Stimulated activated memory B cell treated with anti-CD40 and anti-IgM and Interleukin-4, amounts not matched to agents 10 μg/mL and 1 μg/mL and 100 μg/mL, for 72 hours (primary cell): ENCODE measurements at regions not wholly inside any gene's neighbourhood (a gene's known extent, or its start where the extent isn't known, plus 50 kb on each side); places are given as distances from the start of the nearest gene placed in this dataset.
A peak's percentile ranks its signal among the peaks of the same experiment; 100 is the strongest.
"Not testable (repeated sequence)": the region's sequence is repeated elsewhere in the genome, so short reads cannot be mapped to it uniquely, and the experiment has no call there.

ENCODE experiments used
- ATAC-seq: fragments of 150-1000 bp; cut with Tn5 transposase; 2 replicates; pipeline ENCODE4 v1.10.0; 2021
- H3K27ac Mint-ChIP-seq: one replicate; pipeline ENCODE4 v1.8.0; 2022; ENCODE audit warnings: mild to moderate bottlenecking, mixed read lengths
- H3K27me3 Mint-ChIP-seq: one replicate; pipeline ENCODE4 v1.8.0; 2022; ENCODE audit warnings: mixed read lengths
- H3K36me3 Mint-ChIP-seq: one replicate; pipeline ENCODE4 v1.8.0; 2022; ENCODE audit warnings: mixed read lengths
- H3K4me1 Mint-ChIP-seq: one replicate; pipeline ENCODE4 v1.8.0; 2022; ENCODE audit warnings: mixed read lengths
- H3K4me3 Mint-ChIP-seq: one replicate; pipeline ENCODE4 v1.8.0; 2022; ENCODE audit warnings: mild to moderate bottlenecking, moderate library complexity, mixed read lengths
- H3K9me3 Mint-ChIP-seq: one replicate; pipeline ENCODE4 v1.8.0; 2022; ENCODE audit warnings: mixed read lengths

DNA sequence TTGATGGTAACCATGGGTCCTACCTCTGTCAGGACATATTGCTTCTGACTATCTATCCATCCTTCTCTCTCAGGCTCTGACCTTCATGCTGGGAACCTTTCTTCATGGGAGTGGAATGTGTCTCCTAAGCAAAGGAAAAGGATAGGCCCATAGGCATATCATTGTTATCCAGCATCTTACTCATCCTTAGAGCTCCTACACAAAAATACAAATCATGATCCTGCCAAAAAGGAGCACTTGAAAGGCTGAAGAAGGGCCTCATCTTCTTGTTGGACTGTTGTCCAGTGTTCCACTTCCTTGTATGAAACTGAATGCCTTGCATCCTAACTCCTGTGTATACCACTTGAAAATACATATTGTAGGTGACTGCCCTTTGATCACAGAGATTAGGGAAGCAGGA is 96.1 kb upstream of the SOX2 start:
- Mint-ChIP-seq H3K27ac (no peak overlapping the region), H3K9me3 (no peaks in the 10 kb centered on the region), H3K36me3 (no peaks in the 10 kb centered on the region), H3K27me3 (no peaks in the 10 kb centered on the region), H3K4me1 (no peaks in the 10 kb centered on the region), H3K4me3 (no peak overlapping the region)
- no peak for ATAC-seq

DNA sequence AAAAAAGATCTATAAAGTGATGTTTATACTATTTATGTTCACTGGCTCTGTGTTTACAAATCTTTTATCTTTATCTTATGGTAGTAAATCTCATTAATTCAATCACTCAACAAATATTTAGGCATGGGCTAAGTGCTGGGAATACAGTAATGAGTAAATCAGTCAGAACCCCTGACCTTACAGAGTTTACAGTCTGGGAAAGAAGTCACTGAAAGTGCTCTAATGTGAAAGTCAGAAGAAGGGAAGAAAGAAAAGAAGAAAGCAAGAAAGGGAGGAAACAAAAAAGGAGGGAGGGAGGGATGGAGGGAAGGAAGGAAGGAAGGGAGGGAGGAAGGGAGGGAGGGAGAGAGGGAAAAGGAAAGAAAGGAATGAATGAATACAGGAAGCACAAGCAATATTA is 96.8 kb upstream of the SOX2 start:
- H3K27me3 Mint-ChIP-seq = no peaks in the 10 kb centered on the region
- no peaks in the 10 kb centered on the region for H3K36me3 Mint-ChIP-seq
- H3K9me3 Mint-ChIP-seq = no peaks in the 10 kb centered on the region

DNA sequence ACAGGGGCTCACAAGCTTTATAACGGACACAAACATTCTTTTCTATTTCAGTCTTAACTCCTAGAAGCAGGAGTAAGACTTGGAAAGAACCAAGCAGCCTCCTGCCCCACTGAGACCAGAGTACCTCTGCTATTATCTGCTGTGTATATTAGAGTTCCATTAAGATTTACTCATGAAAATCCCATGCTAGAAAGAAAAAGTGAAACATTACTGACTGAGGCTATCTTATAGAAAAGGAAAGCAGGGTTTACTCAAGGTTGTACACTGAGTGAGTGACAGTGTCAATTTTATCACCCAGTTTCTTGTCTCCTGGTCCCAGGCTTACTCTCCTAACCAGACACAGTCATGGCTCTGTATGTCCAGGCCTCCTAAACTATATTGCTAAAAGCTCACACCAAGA is 97.9 kb upstream of the SOX2 start:
- H3K9me3 Mint-ChIP-seq = no peaks in the 10 kb centered on the region
- H3K27ac Mint-ChIP-seq = no peak overlapping the region
- H3K4me1 Mint-ChIP-seq = no peaks in the 10 kb centered on the region
- H3K4me3 Mint-ChIP-seq = no peak overlapping the region
- H3K36me3 Mint-ChIP-seq = no peaks in the 10 kb centered on the region
- no peaks in the 10 kb centered on the region for H3K27me3 Mint-ChIP-seq
- ATAC-seq = no peak

More for the DNA sequence above, 96.8 kb upstream of the SOX2 start:
- H3K27ac Mint-ChIP-seq = no peak overlapping the region
- no peaks in the 10 kb centered on the region for H3K4me1 Mint-ChIP-seq
- ATAC-seq = no peak
- no peak overlapping the region for H3K4me3 Mint-ChIP-seq

- no peaks in the 10 kb centered on the region for H3K4me1 Mint-ChIP-seq
- H3K27me3 Mint-ChIP-seq = no peaks in the 10 kb centered on the region
- no peak for ATAC-seq
- no peak overlapping the region for H3K27ac Mint-ChIP-seq
- H3K36me3 Mint-ChIP-seq = no peaks in the 10 kb centered on the region
- H3K9me3 Mint-ChIP-seq = no peaks in the 10 kb centered on the region
- H3K4me3 Mint-ChIP-seq = no peak overlapping the region
Measured at GRCh38 chr3:181613191-181613590, 98.5 kb upstream of the SOX2 start.

DNA sequence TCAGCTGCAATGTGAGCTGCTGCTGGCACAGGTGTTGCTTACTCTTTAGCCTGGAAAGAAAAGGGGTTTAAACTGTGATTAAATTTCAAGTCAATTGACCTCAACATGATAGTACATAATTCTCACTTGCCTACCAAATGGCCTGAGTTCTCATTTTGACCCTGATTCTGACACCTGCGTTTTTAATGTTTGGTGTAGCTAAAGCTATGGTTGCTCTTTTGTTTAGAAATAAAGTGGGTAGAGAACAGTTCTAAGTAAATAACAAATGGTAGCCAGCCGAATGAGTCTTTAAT is 100.8 kb upstream of the SOX2 start:
- H3K4me3 Mint-ChIP-seq = no peak overlapping the region
- H3K27me3 Mint-ChIP-seq = no peaks in the 10 kb centered on the region
- H3K36me3 Mint-ChIP-seq = no peaks in the 10 kb centered on the region
- ATAC-seq = no peak
- no peak overlapping the region for H3K27ac Mint-ChIP-seq
- H3K4me1 Mint-ChIP-seq = no peaks in the 10 kb centered on the region
- H3K9me3 Mint-ChIP-seq = no peaks in the 10 kb centered on the region

- no peak overlapping the region for H3K27ac Mint-ChIP-seq
- no peaks in the 10 kb centered on the region for H3K9me3 Mint-ChIP-seq
- no peaks in the 10 kb centered on the region for H3K4me1 Mint-ChIP-seq
- no peaks in the 10 kb centered on the region for H3K27me3 Mint-ChIP-seq
- ATAC-seq = peak; percentile 41
- H3K36me3 Mint-ChIP-seq = no peaks in the 10 kb centered on the region
- H3K4me3 Mint-ChIP-seq = no peak overlapping the region
Measured at GRCh38 chr3:181610083-181610972, 101.4 kb upstream of the SOX2 start.

DNA sequence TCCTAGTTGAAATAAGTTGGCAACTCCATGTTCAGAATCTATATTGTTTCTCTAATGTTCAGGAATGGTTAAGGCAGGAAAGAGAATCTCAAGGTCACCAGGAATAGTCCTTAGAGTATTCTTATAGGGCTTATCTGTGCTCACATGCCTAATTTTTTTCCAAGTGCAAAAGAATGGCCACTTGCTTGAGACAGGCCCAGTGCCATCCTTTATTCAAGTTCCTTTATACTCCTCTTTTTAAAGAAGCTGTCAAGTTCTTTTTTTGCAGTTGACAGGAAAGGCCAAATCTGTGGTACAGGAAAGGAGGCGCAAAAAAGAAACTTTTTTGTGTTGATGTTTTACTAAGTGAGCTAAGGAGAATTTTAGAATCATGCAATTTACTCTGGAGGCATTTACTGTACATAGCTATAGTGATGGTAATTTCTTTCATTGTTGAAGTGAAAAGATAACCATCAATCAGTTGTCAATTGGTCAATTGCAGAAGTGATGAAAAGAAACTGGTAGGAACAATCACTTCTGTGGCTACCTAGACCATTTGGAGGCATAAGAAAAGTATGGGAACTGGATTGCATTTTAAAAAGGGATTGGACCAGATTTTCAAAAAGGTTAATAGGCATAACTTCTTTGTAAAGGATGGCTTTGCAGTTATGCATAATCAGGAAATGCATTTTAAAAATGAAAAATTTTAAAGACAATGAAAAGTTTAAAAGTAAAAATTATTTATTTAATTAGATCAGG is 102.5 kb upstream of the SOX2 start:
- Mint-ChIP-seq H3K27me3 (no peaks in the 10 kb centered on the region), H3K4me3 (no peak overlapping the region), H3K36me3 (no peaks in the 10 kb centered on the region), H3K27ac (no peak overlapping the region), H3K9me3 (no peaks in the 10 kb centered on the region), H3K4me1 (no peaks in the 10 kb centered on the region)
- no peak for ATAC-seq

GRCh38 chr3:181604267-181604666 is 107.5 kb upstream of the SOX2 start:
- Mint-ChIP-seq H3K27ac (no peak overlapping the region), H3K4me3 (no peak overlapping the region), H3K4me1 (no peaks in the 10 kb centered on the region), H3K36me3 (no peaks in the 10 kb centered on the region), H3K27me3 (no peaks in the 10 kb centered on the region), H3K9me3 (peaks cover 3% of the 10 kb centered on the region)
- ATAC-seq = no peak

- no peak for ATAC-seq
- no peaks in the 10 kb centered on the region for H3K27me3 Mint-ChIP-seq
- H3K4me1 Mint-ChIP-seq = no peaks in the 10 kb centered on the region
- H3K27ac Mint-ChIP-seq = no peak overlapping the region
- peaks cover 6% of the 10 kb centered on the region for H3K9me3 Mint-ChIP-seq
- H3K36me3 Mint-ChIP-seq = no peaks in the 10 kb centered on the region
- no peak overlapping the region for H3K4me3 Mint-ChIP-seq
Measured at GRCh38 chr3:181596126-181596525, 115.6 kb upstream of the SOX2 start.

DNA sequence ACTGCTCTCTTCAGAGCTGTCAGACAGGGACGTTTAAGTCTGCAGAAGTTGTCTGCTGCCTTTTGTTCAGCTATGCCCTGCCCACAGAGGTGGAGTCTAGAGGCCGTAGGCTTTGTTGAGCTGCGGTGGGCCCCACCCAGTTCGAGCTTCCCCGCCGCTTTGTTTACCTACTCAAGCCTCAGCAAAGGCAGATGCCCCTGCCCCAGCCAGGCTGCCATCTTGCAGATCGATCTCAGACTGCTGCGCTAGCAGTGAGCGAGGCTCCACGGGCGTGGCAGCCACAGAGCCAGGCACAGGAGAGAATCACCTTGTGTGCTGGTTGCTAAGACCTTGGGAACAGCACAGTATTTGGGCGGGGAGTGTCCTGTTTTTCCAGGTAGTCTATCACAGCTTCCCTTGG is 120.8 kb upstream of the SOX2 start:
- not testable (repeated sequence) for H3K4me1 Mint-ChIP-seq, H3K27me3 Mint-ChIP-seq, H3K27ac Mint-ChIP-seq, H3K4me3 Mint-ChIP-seq, ATAC-seq, H3K36me3 Mint-ChIP-seq
- H3K9me3 Mint-ChIP-seq = peaks cover 14% of the 10 kb centered on the region

DNA sequence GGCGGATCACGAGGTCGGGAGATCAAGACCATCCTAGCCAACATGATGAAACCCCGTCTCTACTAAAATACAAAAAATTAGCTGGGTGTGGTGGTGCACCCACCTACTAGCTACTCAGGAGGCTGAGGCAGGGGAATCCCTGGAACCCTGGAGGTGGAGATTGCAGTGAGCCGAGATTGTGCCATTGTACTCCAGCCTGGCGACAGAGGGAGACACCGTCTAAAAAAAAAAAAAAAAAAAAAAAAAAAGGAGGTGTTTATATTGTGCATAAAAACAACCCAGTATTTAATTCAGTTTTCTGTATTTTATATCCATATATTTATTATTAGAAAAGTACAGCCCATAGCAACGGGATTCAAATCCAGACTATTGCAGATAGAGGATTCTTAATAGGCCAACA is 129.1 kb upstream of the SOX2 start:
- H3K4me3 Mint-ChIP-seq = no peak overlapping the region
- no peak overlapping the region for H3K27ac Mint-ChIP-seq
- H3K36me3 Mint-ChIP-seq = no peaks in the 10 kb centered on the region
- H3K4me1 Mint-ChIP-seq = no peaks in the 10 kb centered on the region
- ATAC-seq = no peak
- H3K27me3 Mint-ChIP-seq = no peaks in the 10 kb centered on the region
- peaks cover 3% of the 10 kb centered on the region for H3K9me3 Mint-ChIP-seq

DNA sequence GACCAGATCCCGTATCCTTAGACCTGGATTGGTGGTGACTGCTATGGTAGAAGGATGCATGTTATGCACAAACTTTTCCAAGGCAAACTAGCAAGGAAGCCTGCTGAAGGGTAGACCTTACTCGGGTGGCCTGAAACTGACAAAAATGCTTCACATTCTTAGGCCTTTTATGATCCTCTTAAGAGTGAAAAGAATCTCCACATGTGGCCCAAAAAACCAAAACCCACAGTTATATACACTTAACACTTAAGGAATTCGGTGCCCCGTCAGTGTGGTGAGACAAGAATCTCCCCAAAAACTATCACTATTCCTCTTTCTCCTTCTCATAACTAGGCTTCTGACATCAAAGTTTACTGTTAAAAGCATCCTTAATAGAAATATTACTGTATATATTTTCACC is 130.1 kb upstream of the SOX2 start:
- Mint-ChIP-seq H3K36me3 (no peaks in the 10 kb centered on the region), H3K4me1 (no peaks in the 10 kb centered on the region), H3K27me3 (no peaks in the 10 kb centered on the region), H3K9me3 (peaks cover 3% of the 10 kb centered on the region), H3K4me3 (no peak overlapping the region), H3K27ac (no peak overlapping the region)
- no peak for ATAC-seq

- Mint-ChIP-seq H3K4me3 (no peak overlapping the region), H3K4me1 (no peaks in the 10 kb centered on the region), H3K9me3 (no peaks in the 10 kb centered on the region), H3K27me3 (no peaks in the 10 kb centered on the region), H3K36me3 (no peaks in the 10 kb centered on the region), H3K27ac (no peak overlapping the region)
- no peak for ATAC-seq
Measured at GRCh38 chr3:181578743-181579142, 133.0 kb upstream of the SOX2 start.

DNA sequence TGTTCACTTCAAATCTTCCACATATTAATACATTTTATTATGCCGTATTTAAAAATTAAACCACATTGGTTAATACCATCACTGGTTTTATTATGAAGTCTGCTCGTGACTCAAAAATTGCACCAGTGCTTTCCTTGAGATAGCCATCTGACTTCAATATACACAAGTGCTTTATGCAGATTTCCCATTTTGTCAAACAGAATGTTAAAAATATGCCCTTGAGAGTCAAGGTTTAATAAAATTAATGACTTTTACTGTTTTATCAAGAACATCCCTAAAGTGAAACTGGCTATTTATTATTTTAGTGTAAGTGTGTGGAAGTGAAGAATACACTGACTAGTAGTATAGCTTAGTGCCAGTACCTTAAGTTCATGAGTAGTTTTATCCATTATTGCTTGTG is 139.3 kb upstream of the SOX2 start:
- ATAC-seq = no peak
- no peaks in the 10 kb centered on the region for H3K9me3 Mint-ChIP-seq

DNA sequence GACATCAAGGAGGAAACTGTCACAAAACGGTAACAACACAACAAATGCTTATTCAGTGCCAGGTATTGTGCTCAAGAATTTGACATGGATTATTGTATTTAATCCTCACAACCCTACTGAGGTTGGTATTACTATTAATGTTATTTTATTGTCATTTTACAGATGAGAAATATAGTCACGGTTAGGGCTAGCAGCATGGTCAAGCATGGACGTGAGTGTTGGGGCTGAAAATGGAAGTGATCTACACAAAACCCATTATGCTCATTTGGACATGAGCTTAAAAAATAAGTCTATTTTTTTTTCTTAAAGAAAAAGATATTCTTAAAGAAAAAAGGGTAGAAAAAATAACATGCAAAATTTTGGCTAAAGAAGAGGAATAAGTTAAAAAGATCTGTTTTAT is 141.3 kb upstream of the SOX2 start:
- Mint-ChIP-seq H3K27me3 (no peaks in the 10 kb centered on the region), H3K4me3 (no peak overlapping the region), H3K9me3 (no peaks in the 10 kb centered on the region), H3K4me1 (no peaks in the 10 kb centered on the region), H3K27ac (no peak overlapping the region), H3K36me3 (no peaks in the 10 kb centered on the region)
- no peak for ATAC-seq

More for the DNA sequence above, 139.3 kb upstream of the SOX2 start:
- H3K27me3 Mint-ChIP-seq = no peaks in the 10 kb centered on the region
- no peak overlapping the region for H3K4me3 Mint-ChIP-seq
- no peaks in the 10 kb centered on the region for H3K36me3 Mint-ChIP-seq
- no peaks in the 10 kb centered on the region for H3K4me1 Mint-ChIP-seq
- H3K27ac Mint-ChIP-seq = no peak overlapping the region

DNA sequence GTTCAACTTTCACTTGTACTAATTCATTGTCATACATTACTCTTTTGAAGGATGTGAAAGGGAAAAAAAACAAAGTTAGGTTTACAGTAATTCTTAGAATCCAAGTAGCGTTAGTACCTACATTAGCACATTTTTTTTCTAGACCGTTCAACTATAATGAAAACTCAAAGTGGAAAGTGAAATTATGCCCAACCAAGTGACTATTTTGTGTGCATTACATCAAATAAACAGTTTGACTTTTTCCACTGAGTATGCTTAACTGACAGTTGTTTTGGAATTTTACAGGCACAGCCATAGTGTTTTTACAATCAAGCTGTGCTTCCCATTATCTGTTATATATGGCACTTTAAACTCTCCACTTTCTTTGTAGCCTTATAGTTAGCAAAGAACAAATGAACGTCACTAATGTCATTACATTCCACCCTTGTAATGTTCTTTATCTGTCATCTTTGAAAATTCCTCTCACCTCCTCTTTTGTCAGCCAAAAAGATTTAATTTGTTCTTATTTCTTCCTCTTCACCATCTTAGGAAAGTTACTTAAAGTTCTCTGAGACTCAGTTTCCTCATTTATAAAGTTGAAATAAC is 142.3 kb upstream of the SOX2 start:
- Mint-ChIP-seq H3K9me3 (no peaks in the 10 kb centered on the region), H3K4me3 (no peak overlapping the region), H3K27ac (no peak overlapping the region), H3K4me1 (no peaks in the 10 kb centered on the region), H3K27me3 (no peaks in the 10 kb centered on the region), H3K36me3 (no peaks in the 10 kb centered on the region)
- ATAC-seq = no peak
